H9 (cell line): ENCODE measurements at regions not wholly inside any gene's neighbourhood (a gene's known extent, or its start where the extent isn't known, plus 50 kb on each side); places are given as distances from the start of the nearest gene placed in this dataset.

Source experiments
- DNase-seq: peaks from one replicate; pipeline ENCODE4 v3.0.0-alpha.2; 2017
- H2AFZ ChIP-seq: one replicate; pipeline ENCODE4 v1.6.1; 2013; ENCODE audit warnings: mild to moderate bottlenecking, low read length, control low read depth, moderate library complexity
- H2AK5ac ChIP-seq: 2 replicates; pipeline ENCODE4 v1.6.1; 2013; ENCODE audit warnings: low read length, control low read depth, mixed read lengths; ENCODE audit not compliant: insufficient read length
- H2BK120ac ChIP-seq: one replicate; pipeline ENCODE4 v1.6.1; 2013; ENCODE audit warnings: low read depth, mild to moderate bottlenecking, low read length, control low read depth, inconsistent platforms; ENCODE audit not compliant: poor library complexity, severe bottlenecking
- H2BK12ac ChIP-seq: 2 replicates; pipeline ENCODE4 v1.6.1; 2013; ENCODE audit warnings: low read length, control low read depth, mixed read lengths, low read depth; ENCODE audit not compliant: insufficient read length
- H2BK15ac ChIP-seq: 2 replicates; pipeline ENCODE4 v1.6.1; 2013; ENCODE audit warnings: low read depth, low read length, control low read depth
- H2BK20ac ChIP-seq: one replicate; pipeline ENCODE4 v1.6.1; 2013; ENCODE audit warnings: low read depth, mild to moderate bottlenecking, low read length, control low read depth, inconsistent platforms; ENCODE audit not compliant: poor library complexity, severe bottlenecking
- H2BK5ac ChIP-seq: 2 replicates; pipeline ENCODE4 v1.6.1; 2013; ENCODE audit warnings: low read length, control low read depth, mixed read lengths; ENCODE audit not compliant: insufficient read length
- H3K14ac ChIP-seq: 2 replicates; pipeline ENCODE4 v1.6.1; 2013; ENCODE audit warnings: low read length, control low read depth; ENCODE audit not compliant: insufficient read depth
- H3K18ac ChIP-seq: 2 replicates; pipeline ENCODE4 v1.6.1; 2013; ENCODE audit warnings: low read depth, mild to moderate bottlenecking, mixed read lengths, low read length, control low read depth; ENCODE audit not compliant: insufficient read length
- H3K23ac ChIP-seq: 2 replicates; pipeline ENCODE4 v1.6.1; 2013; ENCODE audit warnings: low read length, control low read depth, mixed read lengths, low read depth; ENCODE audit not compliant: insufficient read length
- H3K23me2 ChIP-seq: 2 replicates; pipeline ENCODE4 v1.6.1; 2013; ENCODE audit warnings: low read depth, mild to moderate bottlenecking, mixed read lengths, low read length, control low read depth; ENCODE audit not compliant: insufficient read length, poor library complexity, severe bottlenecking
- H3K27ac ChIP-seq: 2 replicates; pipeline ENCODE4 v1.5.1; 2013; ENCODE audit warnings: low read length, control low read depth, mixed read lengths, low read depth; ENCODE audit not compliant: insufficient read length
- H3K27me3 ChIP-seq: 2 replicates; pipeline ENCODE4 v1.6.1; 2013; ENCODE audit warnings: low read length, control low read depth, inconsistent platforms; ENCODE audit not compliant: insufficient read depth
- H3K4ac ChIP-seq: 2 replicates; pipeline ENCODE4 v1.6.1; 2013; ENCODE audit warnings: low read depth, mild to moderate bottlenecking, control low read depth, inconsistent platforms, low read length, moderate library complexity
- H3K4me1 ChIP-seq: 2 replicates; pipeline ENCODE4 v1.6.1; 2013; ENCODE audit warnings: low read length, control low read depth, inconsistent platforms; ENCODE audit not compliant: insufficient read depth
- H3K4me2 ChIP-seq: 2 replicates; pipeline ENCODE4 v1.6.1; 2013; ENCODE audit warnings: low read length, control low read depth, mixed read lengths; ENCODE audit not compliant: insufficient read length, insufficient read depth
- H3K56ac ChIP-seq: 2 replicates; pipeline ENCODE4 v1.6.1; 2013; ENCODE audit warnings: low read depth, mild to moderate bottlenecking, mixed read lengths, low read length, control low read depth; ENCODE audit not compliant: insufficient read length
- H3K79me1 ChIP-seq: 2 replicates; pipeline ENCODE4 v1.6.1; 2013; ENCODE audit warnings: low read depth, mild to moderate bottlenecking, moderate library complexity, low read length, control low read depth, inconsistent platforms; ENCODE audit not compliant: insufficient read depth, poor library complexity, severe bottlenecking
- H3K79me2 ChIP-seq: 2 replicates; pipeline ENCODE4 v1.6.1; 2013; ENCODE audit warnings: low read length, control low read depth, inconsistent platforms; ENCODE audit not compliant: insufficient read depth
- H3K9ac ChIP-seq: 2 replicates; pipeline ENCODE4 v1.6.1; 2013; ENCODE audit warnings: low read length, control low read depth, mixed read lengths; ENCODE audit not compliant: insufficient read length; ENCODE audit errors: extremely low read depth
- H3K9me3 ChIP-seq: one replicate; pipeline ENCODE4 v1.6.1; 2013; ENCODE audit warnings: low read depth, low read length, inconsistent platforms; ENCODE audit not compliant: control insufficient read depth
- H3T11ph ChIP-seq: one replicate; pipeline ENCODE4 v1.6.1; 2013; ENCODE audit warnings: mild to moderate bottlenecking, low read length, control low read depth, inconsistent platforms
- H4K20me1 ChIP-seq: one replicate; pipeline ENCODE4 v1.6.1; 2013; ENCODE audit not compliant: control insufficient read depth, insufficient read length, insufficient read depth
- H4K5ac ChIP-seq: 2 replicates; pipeline ENCODE4 v1.6.1; 2013; ENCODE audit warnings: low read depth, mild to moderate bottlenecking, mixed read lengths, low read length, control low read depth; ENCODE audit not compliant: insufficient read length
- H4K8ac ChIP-seq: replicated peaks from 2 replicates; pipeline ENCODE4 v1.6.1; 2013; ENCODE audit warnings: low read length, control low read depth, mixed read lengths, low read depth; ENCODE audit not compliant: insufficient read length
- H4K91ac ChIP-seq: 2 replicates; pipeline ENCODE4 v1.6.1; 2013; ENCODE audit warnings: low read depth, mild to moderate bottlenecking, moderate library complexity, mixed read lengths, low read length, control low read depth; ENCODE audit not compliant: insufficient read length
- H3K27ac Mint-ChIP-seq, 3 experiments: 2 replicates in 2 of 3; 3 replicates in 1 of 3; pipeline ENCODE4 v1.8.0; 2020 to 2021; ENCODE audit warnings: mixed read lengths in 3 of 3, mild to moderate bottlenecking in 1 of 3, moderate library complexity in 1 of 3
- H3K27me3 Mint-ChIP-seq: 2 replicates; pipeline ENCODE4 v1.8.0; 2021; ENCODE audit warnings: low read depth, mild to moderate bottlenecking, moderate library complexity, mixed read lengths
- H3K36me3 Mint-ChIP-seq, 3 experiments: 2 replicates in 2 of 3; 3 replicates in 1 of 3; pipeline ENCODE4 v1.8.0; 2020 to 2021; ENCODE audit warnings: low read depth in 3 of 3, mixed read lengths in 3 of 3; ENCODE audit not compliant: insufficient read depth in 1 of 3
- H3K4me1 Mint-ChIP-seq, 2 experiments: 2 replicates each; pipeline ENCODE4 v1.8.0; 2020; ENCODE audit warnings: mixed read lengths in 2 of 2
- H3K4me3 Mint-ChIP-seq, 2 experiments: 2 replicates in 1 of 2; 3 replicates in 1 of 2; pipeline ENCODE4 v1.8.0; 2020 to 2021; ENCODE audit warnings: mild to moderate bottlenecking in 2 of 2, mixed read lengths in 2 of 2, moderate library complexity in 1 of 2
- H3K9me3 Mint-ChIP-seq, 2 experiments: 2 replicates in 1 of 2; 3 replicates in 1 of 2; pipeline ENCODE4 v1.8.0; 2020; ENCODE audit warnings: mild to moderate bottlenecking in 2 of 2, mixed read lengths in 2 of 2, moderate library complexity in 1 of 2
- WGBS: extraction: QIAGEN DNeasy Blood & Tissue Kit; methylation state at CpG from one replicate; pipeline ENCODE4 v1.1.7; 2013; ENCODE audit warnings: missing lambda C conversion rate, low lambda C conversion rate, mixed read lengths; ENCODE audit not compliant: insufficient read length; ENCODE audit errors: extremely low coverage; 5-methylcytosine and 5-hydroxymethylcytosine counted together
- TF ChIP-seq, protein P1 (sequence below): fragments of 200-600 bp; sonication (generic); conservative IDR thresholded peaks from 3 replicates; pipeline ENCODE4 v1.8.0; 2021; ENCODE audit warnings: antibody characterized with exemption, mild to moderate bottlenecking

DNA sequence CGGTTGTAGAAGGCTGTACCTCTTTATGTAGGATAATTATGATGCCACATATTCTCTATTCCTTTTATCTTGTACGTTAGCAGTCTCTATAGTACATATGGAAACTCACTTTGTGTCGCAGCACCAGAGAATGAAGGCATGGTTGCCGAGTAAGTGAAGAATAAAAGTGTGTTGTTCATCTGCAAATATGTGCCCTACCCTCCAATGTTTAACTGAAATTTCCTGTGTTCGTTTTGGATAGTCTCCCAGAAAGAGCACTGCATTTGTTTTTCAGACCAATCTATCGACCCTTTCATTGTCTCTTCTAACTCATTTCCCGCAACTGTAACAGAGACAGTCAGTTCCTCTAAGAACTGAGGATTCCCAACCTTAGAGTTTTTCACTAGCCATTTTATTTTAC, 592.8 kb downstream of the TUSC7 start:
- no peak overlapping the region for H2BK120ac ChIP-seq
- H3K4ac ChIP-seq: no peak overlapping the region
- H3K4me1 ChIP-seq: no peaks in the 10 kb centered on the region
- H2BK15ac ChIP-seq: no peak overlapping the region
- H2BK5ac ChIP-seq: no peak overlapping the region
- no peak overlapping the region for H3K4me2 ChIP-seq
- Mint-ChIP-seq H3K4me3 (no peak overlapping the region), H3K36me3 (no peaks in the 10 kb centered on the region), H3K9me3 (no peaks in the 10 kb centered on the region), H3K27ac (no peak overlapping the region), H3K4me1 (no peaks in the 10 kb centered on the region), H3K27me3 (no peaks in the 10 kb centered on the region)
- no peak overlapping the region for H3K27ac ChIP-seq
- no peaks in the 10 kb centered on the region for H3K79me1 ChIP-seq
- H3K9ac ChIP-seq: no peak overlapping the region
- no peaks in the 10 kb centered on the region for H3K9me3 ChIP-seq
- H3K18ac ChIP-seq: no peak overlapping the region
- H2BK20ac ChIP-seq: no peak overlapping the region
- H4K8ac ChIP-seq: no peak overlapping the region
- H3K56ac ChIP-seq: no peak overlapping the region
- no peak overlapping the region for H4K91ac ChIP-seq
- H3K23ac ChIP-seq: no peak overlapping the region
- no peak overlapping the region for H3T11ph ChIP-seq
- H2BK12ac ChIP-seq: no peak overlapping the region
- H3K79me2 ChIP-seq: no peaks in the 10 kb centered on the region
- H3K27me3 ChIP-seq: no peaks in the 10 kb centered on the region
- no peaks in the 10 kb centered on the region for H4K20me1 ChIP-seq
- TF ChIP-seq, protein P1, sequence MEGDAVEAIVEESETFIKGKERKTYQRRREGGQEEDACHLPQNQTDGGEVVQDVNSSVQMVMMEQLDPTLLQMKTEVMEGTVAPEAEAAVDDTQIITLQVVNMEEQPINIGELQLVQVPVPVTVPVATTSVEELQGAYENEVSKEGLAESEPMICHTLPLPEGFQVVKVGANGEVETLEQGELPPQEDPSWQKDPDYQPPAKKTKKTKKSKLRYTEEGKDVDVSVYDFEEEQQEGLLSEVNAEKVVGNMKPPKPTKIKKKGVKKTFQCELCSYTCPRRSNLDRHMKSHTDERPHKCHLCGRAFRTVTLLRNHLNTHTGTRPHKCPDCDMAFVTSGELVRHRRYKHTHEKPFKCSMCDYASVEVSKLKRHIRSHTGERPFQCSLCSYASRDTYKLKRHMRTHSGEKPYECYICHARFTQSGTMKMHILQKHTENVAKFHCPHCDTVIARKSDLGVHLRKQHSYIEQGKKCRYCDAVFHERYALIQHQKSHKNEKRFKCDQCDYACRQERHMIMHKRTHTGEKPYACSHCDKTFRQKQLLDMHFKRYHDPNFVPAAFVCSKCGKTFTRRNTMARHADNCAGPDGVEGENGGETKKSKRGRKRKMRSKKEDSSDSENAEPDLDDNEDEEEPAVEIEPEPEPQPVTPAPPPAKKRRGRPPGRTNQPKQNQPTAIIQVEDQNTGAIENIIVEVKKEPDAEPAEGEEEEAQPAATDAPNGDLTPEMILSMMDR: no peak
- DNase-seq: no peak
- no peak overlapping the region for H2AK5ac ChIP-seq
- H4K5ac ChIP-seq: no peak overlapping the region
- no peak overlapping the region for H2AFZ ChIP-seq
- WGBS: no CpG with 5 or more reads among the region's 7 CpGs
- H3K23me2 ChIP-seq: no peaks in the 10 kb centered on the region
- H3K14ac ChIP-seq: no peak overlapping the region
